OCI-LY3 (cell line): ENCODE measurements at regions not wholly inside any gene's neighbourhood (a gene's known extent, or its start where the extent isn't known, plus 50 kb on each side); places are given as distances from the start of the nearest gene placed in this dataset.

Experiments
- EZH2phosphoT487 ChIP-seq: fragments of 200-600 bp; shearing (Covaris generic); IDR thresholded peaks from 2 replicates; pipeline ENCODE4 v1.6.1; 2018; ENCODE audit warnings: antibody characterized with exemption, mixed run types, low read depth
- TF ChIP-seq, protein P1 (sequence below): fragments of 200-600, 300-600 bp; sonication (generic); IDR thresholded peaks from 2 replicates; pipeline ENCODE4 v1.5.1; 2014; ENCODE audit warnings: antibody characterized with exemption, low read length, low read depth

GRCh38 chr2:65716698-65717097, 284.3 kb upstream of the SPRED2 start:
- TF ChIP-seq, protein P1, sequence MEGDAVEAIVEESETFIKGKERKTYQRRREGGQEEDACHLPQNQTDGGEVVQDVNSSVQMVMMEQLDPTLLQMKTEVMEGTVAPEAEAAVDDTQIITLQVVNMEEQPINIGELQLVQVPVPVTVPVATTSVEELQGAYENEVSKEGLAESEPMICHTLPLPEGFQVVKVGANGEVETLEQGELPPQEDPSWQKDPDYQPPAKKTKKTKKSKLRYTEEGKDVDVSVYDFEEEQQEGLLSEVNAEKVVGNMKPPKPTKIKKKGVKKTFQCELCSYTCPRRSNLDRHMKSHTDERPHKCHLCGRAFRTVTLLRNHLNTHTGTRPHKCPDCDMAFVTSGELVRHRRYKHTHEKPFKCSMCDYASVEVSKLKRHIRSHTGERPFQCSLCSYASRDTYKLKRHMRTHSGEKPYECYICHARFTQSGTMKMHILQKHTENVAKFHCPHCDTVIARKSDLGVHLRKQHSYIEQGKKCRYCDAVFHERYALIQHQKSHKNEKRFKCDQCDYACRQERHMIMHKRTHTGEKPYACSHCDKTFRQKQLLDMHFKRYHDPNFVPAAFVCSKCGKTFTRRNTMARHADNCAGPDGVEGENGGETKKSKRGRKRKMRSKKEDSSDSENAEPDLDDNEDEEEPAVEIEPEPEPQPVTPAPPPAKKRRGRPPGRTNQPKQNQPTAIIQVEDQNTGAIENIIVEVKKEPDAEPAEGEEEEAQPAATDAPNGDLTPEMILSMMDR: no peak
- TF ChIP-seq EZH2phosphoT487: no peak
